ENCODE measurements at regions not wholly inside any gene's neighbourhood (a gene's known extent, or its start where the extent isn't known, plus 50 kb on each side); places are given as distances from the start of the nearest gene placed in this dataset.

- TF ChIP-seq CTCF (IDR thresholded peaks at IDR 0.05 in 4 of 5, conservative IDR thresholded peaks at IDR 0.05 in 1 of 5): no peak
- TF ChIP-seq POLR2A (IDR thresholded peaks at IDR 0.05): no peak
Measured at GRCh38 chr16:85194307-85195270, 82.3 kb upstream of the CIBAR2 start.
